CD4-positive, alpha-beta T cell (primary cell): ENCODE measurements at regions not wholly inside any gene's neighbourhood (a gene's known extent, or its start where the extent isn't known, plus 50 kb on each side); places are given as distances from the start of the nearest gene placed in this dataset.

ENCODE experiments used
- ATAC-seq: fragments of 200-7000 bp; cut with Tn5 transposase; one replicate; pipeline ENCODE4 v1.10.0; 2022; ENCODE audit warnings: mild to moderate bottlenecking; ENCODE audit not compliant: poor library complexity
- CTCF ChIA-PET: fragments of 350-600 bp; sonication (Branson Sonifier 250); formaldehyde crosslinking; loops from one replicate; lab custom pipeline; 2021; ENCODE audit warnings: antibody characterized with exemption, inconsistent platforms; lab: Charles Lee
- POLR2A ChIA-PET: fragments of 350-600 bp; sonication (Branson Sonifier 250); formaldehyde crosslinking; loops from one replicate; lab custom pipeline; 2021; ENCODE audit warnings: antibody characterized with exemption, inconsistent platforms; lab: Charles Lee
- DNase-seq, 14 experiments: peaks; one replicate each; pipeline ENCODE4 v3.0.0-alpha.2; 2013 to 2020; ENCODE audit warnings: mixed read lengths in 2 of 14
- H3K27ac ChIP-seq, 2 donors: one replicate each; pipeline versions ENCODE4 v1.5.1 to v1.7.0; 2013; ENCODE audit warnings: low read length in 2 of 2, low read depth in 1 of 2, mild to moderate bottlenecking in 1 of 2
- H3K27me3 ChIP-seq, 2 experiments: 1 replicate in 1 of 2; 2 replicates in 1 of 2; pipeline versions ENCODE4 v1.6.1 to v1.7.0; 2013; ENCODE audit warnings: low read length in 2 of 2, control low read depth in 1 of 2, mild to moderate bottlenecking in 1 of 2, moderate library complexity in 1 of 2; ENCODE audit not compliant: insufficient read depth in 2 of 2, control insufficient read depth in 1 of 2
- H3K36me3 ChIP-seq: one replicate; pipeline ENCODE4 v1.6.1; 2013; ENCODE audit warnings: low read length, control low read depth; ENCODE audit not compliant: insufficient read depth
- H3K4me1 ChIP-seq: one replicate; pipeline ENCODE4 v1.6.1; 2013; ENCODE audit warnings: low read length, control low read depth; ENCODE audit not compliant: insufficient read depth
- H3K4me3 ChIP-seq: one replicate; pipeline ENCODE4 v1.5.1; 2013; ENCODE audit warnings: mild to moderate bottlenecking, low read length, moderate library complexity
- H3K9me3 ChIP-seq, 2 experiments: 1 replicate in 1 of 2; 2 replicates in 1 of 2; pipeline versions ENCODE4 v1.6.1 to v1.7.0; 2013; ENCODE audit warnings: low read length in 2 of 2, mild to moderate bottlenecking in 2 of 2, control low read depth in 1 of 2, moderate library complexity in 1 of 2; ENCODE audit not compliant: control insufficient read depth in 1 of 2, insufficient read depth in 1 of 2
- H3K27ac Mint-ChIP-seq: one replicate; pipeline ENCODE4 v1.8.0; 2020; ENCODE audit warnings: mixed read lengths
- H3K27me3 Mint-ChIP-seq: one replicate; pipeline ENCODE4 v1.8.0; 2021; ENCODE audit warnings: mixed read lengths
- H3K36me3 Mint-ChIP-seq: one replicate; pipeline ENCODE4 v1.8.0; 2021; ENCODE audit warnings: low read depth, mixed read lengths
- H3K4me1 Mint-ChIP-seq: one replicate; pipeline ENCODE4 v1.8.0; 2021; ENCODE audit warnings: low read depth, mixed read lengths
- H3K4me3 Mint-ChIP-seq: one replicate; pipeline ENCODE4 v1.8.0; 2020; ENCODE audit warnings: mild to moderate bottlenecking, mixed read lengths
- H3K9me3 Mint-ChIP-seq: one replicate; pipeline ENCODE4 v1.8.0; 2020; ENCODE audit warnings: mixed read lengths
- intact Hi-C, 2 experiments: fragments of 100-400 bp; cut with DNase I in 1 of 2; cut with micrococcal nuclease in 1 of 2; formaldehyde crosslinking; loops; one replicate each; pipeline versions ENCODE4 v1.15.1 to v1.9.0; 2023 to 2025; cut with DNase I, micrococcal nuclease
- TF ChIP-seq, protein P1 (sequence below): fragments of 200-600 bp; IDR thresholded peaks from one replicate; pipeline ENCODE4 v1.8.0; 2022; ENCODE audit warnings: antibody characterized with exemption, mild to moderate bottlenecking

DNA sequence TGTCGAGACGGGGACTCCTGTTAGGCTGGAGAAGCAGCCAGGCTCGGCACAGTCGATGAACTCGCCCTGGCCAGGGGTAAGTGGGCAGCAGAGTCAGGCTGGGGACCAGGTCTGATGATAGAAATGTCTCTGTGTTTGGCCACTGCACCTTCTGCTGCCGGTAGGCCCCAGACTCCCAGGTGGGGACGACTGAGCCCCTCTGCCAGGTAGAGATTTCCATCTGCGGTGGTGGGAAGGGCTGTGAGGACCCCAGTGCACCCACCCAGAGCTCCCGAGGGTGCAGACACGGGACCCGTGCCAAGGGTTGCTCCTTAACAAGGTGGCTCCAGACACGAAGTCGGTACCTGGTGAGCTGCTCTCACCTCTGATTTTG lies 862.5 kb downstream of the TBC1D22A start:
- no peak overlapping the region for H3K4me3 ChIP-seq
- peaks cover 5% of the 10 kb centered on the region for H3K27me3 Mint-ChIP-seq
- peaks cover 0 to 25% of the 10 kb centered on the region in 2 experiments for H3K9me3 ChIP-seq
- H3K4me3 Mint-ChIP-seq = no peak overlapping the region
- no peak overlapping the region for H3K27ac Mint-ChIP-seq
- peaks cover 0 to 4% of the 10 kb centered on the region in 2 experiments for H3K27me3 ChIP-seq
- TF ChIP-seq, protein P1, sequence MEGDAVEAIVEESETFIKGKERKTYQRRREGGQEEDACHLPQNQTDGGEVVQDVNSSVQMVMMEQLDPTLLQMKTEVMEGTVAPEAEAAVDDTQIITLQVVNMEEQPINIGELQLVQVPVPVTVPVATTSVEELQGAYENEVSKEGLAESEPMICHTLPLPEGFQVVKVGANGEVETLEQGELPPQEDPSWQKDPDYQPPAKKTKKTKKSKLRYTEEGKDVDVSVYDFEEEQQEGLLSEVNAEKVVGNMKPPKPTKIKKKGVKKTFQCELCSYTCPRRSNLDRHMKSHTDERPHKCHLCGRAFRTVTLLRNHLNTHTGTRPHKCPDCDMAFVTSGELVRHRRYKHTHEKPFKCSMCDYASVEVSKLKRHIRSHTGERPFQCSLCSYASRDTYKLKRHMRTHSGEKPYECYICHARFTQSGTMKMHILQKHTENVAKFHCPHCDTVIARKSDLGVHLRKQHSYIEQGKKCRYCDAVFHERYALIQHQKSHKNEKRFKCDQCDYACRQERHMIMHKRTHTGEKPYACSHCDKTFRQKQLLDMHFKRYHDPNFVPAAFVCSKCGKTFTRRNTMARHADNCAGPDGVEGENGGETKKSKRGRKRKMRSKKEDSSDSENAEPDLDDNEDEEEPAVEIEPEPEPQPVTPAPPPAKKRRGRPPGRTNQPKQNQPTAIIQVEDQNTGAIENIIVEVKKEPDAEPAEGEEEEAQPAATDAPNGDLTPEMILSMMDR = no peak
- no peak overlapping the region for H3K27ac ChIP-seq
- no peak for DNase-seq
- H3K4me1 ChIP-seq = no peaks in the 10 kb centered on the region
- intact Hi-C loops = no loop called here
- ATAC-seq = no peak
- H3K36me3 ChIP-seq = no peaks in the 10 kb centered on the region
- POLR2A ChIA-PET = no interaction called here
- CTCF ChIA-PET = no interaction called here
- H3K4me1 Mint-ChIP-seq = no peaks in the 10 kb centered on the region
- H3K9me3 Mint-ChIP-seq = no peaks in the 10 kb centered on the region
- no peaks in the 10 kb centered on the region for H3K36me3 Mint-ChIP-seq

DNA sequence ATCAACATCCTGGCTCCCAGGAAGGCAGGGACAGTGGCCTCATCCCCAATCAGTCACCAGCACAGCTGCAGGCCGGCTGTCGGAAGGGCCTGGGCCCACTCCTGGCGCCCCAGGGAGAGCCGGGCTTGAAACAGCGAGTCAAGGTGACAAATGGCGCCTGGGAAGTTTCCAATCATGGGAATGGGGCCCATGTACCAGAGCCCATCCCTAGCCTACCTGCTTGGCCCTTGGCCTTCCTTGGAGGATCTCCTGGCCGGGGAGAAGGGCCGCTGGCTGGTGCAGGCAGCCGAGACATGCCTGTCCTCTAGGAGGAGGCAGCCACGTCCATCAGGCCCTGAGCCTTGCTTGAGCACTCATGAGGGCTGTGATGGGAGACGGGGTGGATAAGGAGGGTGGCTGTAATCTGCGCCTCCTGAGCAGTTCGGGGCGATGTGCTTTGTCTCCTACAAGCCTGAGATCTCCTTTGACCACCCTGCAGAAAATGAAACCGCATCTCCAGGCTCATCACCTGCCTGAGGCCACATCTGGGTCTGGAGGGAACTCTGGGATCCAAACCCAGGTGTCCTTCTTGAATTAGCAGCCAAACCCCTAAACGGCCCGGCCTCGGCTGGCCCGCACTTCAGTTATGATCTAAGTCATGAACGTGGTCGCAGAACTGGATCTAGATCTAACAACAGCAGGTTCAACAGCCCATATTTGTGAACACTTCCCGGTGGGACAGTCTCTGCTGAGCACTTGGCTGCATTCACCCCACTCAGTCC lies 862.0 kb downstream of the TBC1D22A start:
- no peaks in the 10 kb centered on the region for H3K36me3 Mint-ChIP-seq
- Histone ChIP-seq H3K36me3 (no peaks in the 10 kb centered on the region), H3K27ac (no peak overlapping the region), H3K9me3 (peaks cover 0 to 19% of the 10 kb centered on the region in 2 experiments), H3K27me3 (peaks cover 0 to 4% of the 10 kb centered on the region in 2 experiments), H3K4me3 (no peak overlapping the region), H3K4me1 (no peaks in the 10 kb centered on the region)
- TF ChIP-seq, protein P1 = no peak
- peaks cover 5% of the 10 kb centered on the region for H3K27me3 Mint-ChIP-seq
- ChIA-PET CTCF (no interaction called here), POLR2A (no interaction called here)
- no peak for ATAC-seq
- intact Hi-C loops = no loop called here
- H3K9me3 Mint-ChIP-seq = no peaks in the 10 kb centered on the region
- no peak overlapping the region for H3K27ac Mint-ChIP-seq
- no peak for DNase-seq
- H3K4me3 Mint-ChIP-seq = no peak overlapping the region
- no peaks in the 10 kb centered on the region for H3K4me1 Mint-ChIP-seq

DNA sequence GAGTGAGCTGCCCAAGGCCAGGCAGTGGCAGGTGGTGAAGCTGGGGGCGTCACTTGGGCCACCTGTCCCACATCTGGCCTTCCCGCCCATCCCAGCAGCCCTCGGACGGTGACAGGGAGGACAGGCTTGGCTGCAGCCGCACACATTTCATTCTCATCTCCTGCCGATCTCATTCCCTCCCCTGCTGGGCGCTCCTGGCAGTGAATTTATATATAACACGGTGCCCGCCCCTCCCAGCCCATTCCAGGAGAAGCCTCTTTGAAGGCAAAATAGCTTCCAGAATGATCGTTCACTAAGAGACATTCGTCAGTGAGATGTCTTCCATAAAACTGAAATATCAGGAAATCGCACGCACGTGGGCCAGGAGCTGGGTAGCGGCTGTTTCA lies 861.3 kb downstream of the TBC1D22A start:
- Mint-ChIP-seq H3K4me3 (no peak overlapping the region), H3K9me3 (no peaks in the 10 kb centered on the region), H3K27me3 (peaks cover 9% of the 10 kb centered on the region), H3K36me3 (no peaks in the 10 kb centered on the region), H3K27ac (no peak overlapping the region), H3K4me1 (no peaks in the 10 kb centered on the region)
- TF ChIP-seq, protein P1 = no peak
- intact Hi-C loops = no loop called here
- ATAC-seq = no peak
- peaks cover 0 to 13% of the 10 kb centered on the region in 2 experiments for H3K9me3 ChIP-seq
- no peak overlapping the region for H3K4me3 ChIP-seq
- peaks cover 0 to 4% of the 10 kb centered on the region in 2 experiments for H3K27me3 ChIP-seq
- ChIA-PET CTCF (no interaction called here), POLR2A (no interaction called here)
- no peak overlapping the region for H3K27ac ChIP-seq
- no peaks in the 10 kb centered on the region for H3K36me3 ChIP-seq
- no peak for DNase-seq
- no peaks in the 10 kb centered on the region for H3K4me1 ChIP-seq
